ENCODE measurements at regions not wholly inside any gene's neighbourhood (a gene's known extent, or its start where the extent isn't known, plus 50 kb on each side); places are given as distances from the start of the nearest gene placed in this dataset.
"Not testable (repeated sequence)": the region's sequence is repeated elsewhere in the genome, so short reads cannot be mapped to it uniquely, and the experiment has no call there.

- TF ChIP-seq CTCF (IDR thresholded peaks at IDR 0.05; ENCODE audit: low read depth, low read length): no peak
- no peak overlapping the region for H3K4me3 ChIP-seq (ENCODE audit: low read depth, low read length)
Measured at GRCh38 chr7:142434666-142435167, 176.9 kb upstream of the PRSS58 start.

GRCh38 chr7:142434133-142434532 lies 176.3 kb upstream of the PRSS58 start:
- H3K4me3 ChIP-seq (ENCODE audit: low read depth, low read length): not testable (repeated sequence)

- H3K4me3 ChIP-seq (ENCODE audit: low read depth, low read length): no peak overlapping the region
- TF ChIP-seq CTCF (IDR thresholded peaks at IDR 0.05; ENCODE audit: low read depth, low read length): no peak
Measured at GRCh38 chr7:142432377-142432776, 174.5 kb upstream of the PRSS58 start.

- H3K4me3 ChIP-seq (ENCODE audit: low read depth, low read length): no peak overlapping the region
- no peak for TF ChIP-seq CTCF (IDR thresholded peaks at IDR 0.05; ENCODE audit: low read depth, low read length)
Measured at GRCh38 chr7:142431491-142431890, 173.6 kb upstream of the PRSS58 start.

- H3K4me3 ChIP-seq (ENCODE audit: low read depth, low read length): no peak overlapping the region
- TF ChIP-seq CTCF (IDR thresholded peaks at IDR 0.05; ENCODE audit: low read depth, low read length): no peak
Measured at GRCh38 chr7:142428094-142428493, 170.2 kb upstream of the PRSS58 start.

- no peak overlapping the region for H3K4me3 ChIP-seq (ENCODE audit: low read depth, low read length)
- TF ChIP-seq CTCF (IDR thresholded peaks at IDR 0.05; ENCODE audit: low read depth, low read length): no peak
Measured at GRCh38 chr7:142425281-142425680, 167.4 kb upstream of the PRSS58 start.

GRCh38 chr7:142422621-142423020 lies 164.8 kb upstream of the PRSS58 start:
- H3K4me3 ChIP-seq (ENCODE audit: low read depth, low read length): no peak overlapping the region
- no peak for TF ChIP-seq CTCF (IDR thresholded peaks at IDR 0.05; ENCODE audit: low read depth, low read length)
